GM10266 (cell line): ENCODE measurements at regions not wholly inside any gene's neighbourhood (a gene's known extent, or its start where the extent isn't known, plus 50 kb on each side); places are given as distances from the start of the nearest gene placed in this dataset.

Experiments used
- DNase-seq: peaks from one replicate; pipeline ENCODE4 v3.0.0; 2012; ENCODE audit errors: extremely low spot score
- TF ChIP-seq, protein P1 (sequence below): IDR thresholded peaks from 2 replicates; pipeline ENCODE4 v1.5.1; 2012; ENCODE audit warnings: mild to moderate bottlenecking, low read depth; ENCODE audit not compliant: control insufficient read depth, insufficient read depth; ENCODE audit errors: missing control alignments

DNA sequence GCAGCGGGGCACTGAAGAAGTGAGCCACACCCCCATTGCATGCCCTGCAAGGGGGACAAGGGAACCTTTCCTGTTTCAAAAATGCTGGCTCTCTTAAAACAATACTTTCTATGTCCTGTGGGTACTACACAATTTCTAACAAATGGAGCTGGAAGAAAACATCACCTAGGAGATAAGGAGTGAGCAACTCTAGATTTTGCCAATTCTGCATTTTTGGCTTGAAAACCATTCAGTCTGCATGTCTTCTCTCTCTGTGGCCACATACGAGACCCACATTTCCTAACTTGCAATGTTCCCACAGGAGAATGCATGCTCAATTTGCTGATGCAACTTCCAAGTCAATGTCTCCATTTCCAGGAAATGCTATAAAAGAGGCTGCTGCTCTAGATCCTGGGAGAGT, 662.0 kb downstream of the SQOR start:
- DNase-seq: no peak
- TF ChIP-seq, protein P1, sequence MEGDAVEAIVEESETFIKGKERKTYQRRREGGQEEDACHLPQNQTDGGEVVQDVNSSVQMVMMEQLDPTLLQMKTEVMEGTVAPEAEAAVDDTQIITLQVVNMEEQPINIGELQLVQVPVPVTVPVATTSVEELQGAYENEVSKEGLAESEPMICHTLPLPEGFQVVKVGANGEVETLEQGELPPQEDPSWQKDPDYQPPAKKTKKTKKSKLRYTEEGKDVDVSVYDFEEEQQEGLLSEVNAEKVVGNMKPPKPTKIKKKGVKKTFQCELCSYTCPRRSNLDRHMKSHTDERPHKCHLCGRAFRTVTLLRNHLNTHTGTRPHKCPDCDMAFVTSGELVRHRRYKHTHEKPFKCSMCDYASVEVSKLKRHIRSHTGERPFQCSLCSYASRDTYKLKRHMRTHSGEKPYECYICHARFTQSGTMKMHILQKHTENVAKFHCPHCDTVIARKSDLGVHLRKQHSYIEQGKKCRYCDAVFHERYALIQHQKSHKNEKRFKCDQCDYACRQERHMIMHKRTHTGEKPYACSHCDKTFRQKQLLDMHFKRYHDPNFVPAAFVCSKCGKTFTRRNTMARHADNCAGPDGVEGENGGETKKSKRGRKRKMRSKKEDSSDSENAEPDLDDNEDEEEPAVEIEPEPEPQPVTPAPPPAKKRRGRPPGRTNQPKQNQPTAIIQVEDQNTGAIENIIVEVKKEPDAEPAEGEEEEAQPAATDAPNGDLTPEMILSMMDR: no peak

DNA sequence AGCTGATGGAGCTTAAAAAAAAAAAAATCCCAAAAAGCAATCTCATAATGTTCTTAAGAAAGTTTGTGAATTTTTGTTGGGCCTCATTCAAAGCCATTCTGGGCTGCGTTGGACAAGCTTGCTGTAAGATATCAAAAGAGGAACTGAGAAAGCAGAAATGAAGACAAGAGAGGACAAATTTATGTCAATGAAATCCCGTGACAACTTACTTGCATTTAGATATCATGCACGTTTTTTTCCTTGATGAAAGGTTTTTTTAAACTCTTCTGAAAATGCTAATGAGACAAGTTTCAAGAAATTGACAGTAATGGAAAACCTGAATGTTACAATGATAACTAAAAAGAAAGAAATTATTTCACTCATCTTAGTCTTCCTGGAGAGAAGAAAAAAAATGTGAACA, 662.9 kb downstream of the SQOR start:
- DNase-seq: no peak
- TF ChIP-seq, protein P1: no peak

DNA sequence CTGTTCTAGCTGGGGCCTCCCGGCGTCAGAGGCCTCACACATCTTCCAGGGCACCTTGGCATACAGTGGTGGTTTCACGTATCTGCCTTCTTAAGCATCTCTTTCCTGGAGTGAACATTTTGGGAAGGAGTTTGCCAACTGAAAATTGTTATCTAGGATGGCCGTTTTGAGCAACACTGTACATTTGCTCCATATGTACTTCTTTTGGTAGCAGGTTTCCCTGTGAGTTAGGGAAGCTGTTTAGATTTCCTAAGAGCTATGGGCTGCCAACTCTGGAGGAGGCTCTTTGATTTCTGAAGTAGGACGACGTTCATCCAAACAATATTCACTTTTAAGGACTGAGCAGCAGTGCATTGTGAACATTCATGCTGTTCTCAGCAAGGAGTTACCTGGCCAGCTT, 665.9 kb downstream of the SQOR start:
- no peak for DNase-seq
- TF ChIP-seq, protein P1: no peak

DNA sequence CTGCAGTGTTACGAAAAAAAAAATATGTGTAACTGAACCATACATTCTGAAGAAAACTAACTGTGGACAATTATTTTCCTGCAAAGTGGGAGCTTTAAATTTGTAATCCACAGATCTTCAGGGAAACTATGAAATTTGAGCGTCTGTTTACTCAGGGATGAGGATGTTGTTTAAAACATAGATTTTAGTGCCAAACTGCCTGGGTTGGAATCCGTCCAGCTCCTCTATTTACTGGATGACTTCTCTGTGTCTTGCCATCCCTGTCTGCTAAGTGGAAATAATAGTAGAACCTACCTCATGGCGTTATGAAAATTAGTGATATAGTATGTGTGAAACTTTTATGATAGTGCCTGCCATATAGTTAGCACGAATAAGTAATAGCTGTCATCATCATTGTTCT, 666.5 kb downstream of the SQOR start:
- TF ChIP-seq, protein P1: no peak
- DNase-seq: no peak

DNA sequence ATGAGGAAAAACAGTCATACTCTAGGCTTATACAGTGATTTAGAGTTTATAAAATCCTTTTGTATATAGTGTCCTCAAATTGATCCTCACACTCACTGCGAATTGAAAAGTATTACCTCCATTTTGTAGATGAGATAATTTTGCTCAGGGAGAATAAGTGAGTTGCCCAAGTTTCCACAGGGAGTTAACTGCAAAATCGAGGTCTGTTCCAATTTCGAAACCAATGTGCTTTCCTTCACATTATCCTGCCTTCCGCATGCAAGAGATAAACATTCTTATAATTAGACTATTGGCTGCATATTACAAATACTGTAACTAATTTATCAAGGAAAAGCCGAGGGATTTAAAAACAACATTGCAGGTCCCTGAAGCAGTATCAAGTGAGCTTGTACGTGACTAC, 667.0 kb downstream of the SQOR start:
- no peak for DNase-seq
- TF ChIP-seq, protein P1: no peak

DNA sequence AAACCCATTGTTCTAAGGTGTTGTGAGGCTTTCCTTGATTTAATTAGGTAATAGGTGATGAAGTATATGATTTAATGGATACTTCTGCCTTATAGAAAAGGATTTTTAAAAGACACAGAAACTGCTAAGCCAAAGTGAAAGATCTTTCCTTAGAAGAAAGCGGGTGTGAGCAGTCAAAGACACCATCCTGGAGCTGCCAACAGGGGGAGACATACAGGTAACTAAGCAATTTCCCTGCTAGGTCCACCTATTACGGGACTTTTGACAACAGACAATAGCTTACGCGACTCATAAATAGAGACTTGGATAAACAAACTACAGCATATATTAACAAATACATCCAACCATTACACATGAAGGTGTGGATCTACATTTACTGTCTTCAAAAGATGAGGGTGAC, 669.5 kb downstream of the SQOR start:
- TF ChIP-seq, protein P1: no peak
- DNase-seq: no peak

DNA sequence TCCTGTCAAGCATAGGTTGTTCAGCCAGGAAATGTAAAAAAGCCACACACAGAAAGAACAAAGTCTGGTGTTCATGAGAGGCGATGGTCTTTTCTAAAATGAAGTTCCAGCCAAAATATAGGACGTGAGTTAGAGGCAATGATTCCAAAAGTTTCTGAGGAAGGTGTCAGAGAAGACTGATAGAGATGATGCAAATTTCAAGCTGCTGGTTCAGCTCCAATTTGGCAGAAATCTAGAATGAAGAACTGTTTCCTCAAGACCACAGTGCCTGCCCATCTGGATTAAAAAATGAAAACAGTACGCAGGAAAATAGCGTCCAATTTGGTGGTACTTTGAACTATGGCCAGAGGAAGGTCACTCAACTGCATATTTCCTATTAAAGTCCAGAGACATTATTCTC, 672.9 kb downstream of the SQOR start:
- no peak for DNase-seq
- TF ChIP-seq, protein P1: no peak
